Natural killer cell (primary cell): ENCODE measurements at regions not wholly inside any gene's neighbourhood (a gene's known extent, or its start where the extent isn't known, plus 50 kb on each side); places are given as distances from the start of the nearest gene placed in this dataset.

ENCODE experiments used
- ATAC-seq, 3 donors: fragments of 150-1000 bp in 2 of 3; fragments of 200-7000 bp in 1 of 3; cut with Tn5 transposase; 1 replicate in 1 of 3; 2 replicates in 2 of 3; pipeline ENCODE4 v1.10.0; 2021; ENCODE audit warnings: mild to moderate bottlenecking in 2 of 3, moderate library complexity in 2 of 3
- DNase-seq, 2 donors: peaks; one replicate each; pipeline versions ENCODE4 v3.0.0 to v3.0.0-alpha.2; 2013 to 2021; ENCODE audit warnings: mixed read lengths in 1 of 2
- H3K27ac ChIP-seq: one replicate; pipeline ENCODE4 v1.5.1; 2013; ENCODE audit warnings: mild to moderate bottlenecking, low read length
- H3K27me3 ChIP-seq: one replicate; pipeline ENCODE4 v1.6.1; 2013; ENCODE audit warnings: low read length; ENCODE audit not compliant: control insufficient read depth, insufficient read depth
- H3K36me3 ChIP-seq: one replicate; pipeline ENCODE4 v1.6.1; 2013; ENCODE audit warnings: low read length; ENCODE audit not compliant: control insufficient read depth, insufficient read depth
- H3K4me1 ChIP-seq: one replicate; pipeline ENCODE4 v1.6.1; 2013; ENCODE audit warnings: low read length; ENCODE audit not compliant: control insufficient read depth, insufficient read depth
- H3K4me3 ChIP-seq: one replicate; pipeline ENCODE4 v1.5.1; 2013; ENCODE audit warnings: low read length
- H3K9me3 ChIP-seq: one replicate; pipeline ENCODE4 v1.6.1; 2013; ENCODE audit warnings: low read length; ENCODE audit not compliant: control insufficient read depth, insufficient read depth
- H3K27ac Mint-ChIP-seq, 2 donors: one replicate each; pipeline ENCODE4 v1.8.0; 2022; ENCODE audit warnings: mild to moderate bottlenecking in 2 of 2, mixed read lengths in 2 of 2, moderate library complexity in 1 of 2
- H3K27me3 Mint-ChIP-seq, 2 donors: one replicate each; pipeline ENCODE4 v1.8.0; 2022; ENCODE audit warnings: low read depth in 2 of 2, mixed read lengths in 2 of 2
- H3K36me3 Mint-ChIP-seq: one replicate; pipeline ENCODE4 v1.8.0; 2022; ENCODE audit warnings: mixed read lengths
- H3K4me1 Mint-ChIP-seq, 2 donors: one replicate each; pipeline ENCODE4 v1.8.0; 2022; ENCODE audit warnings: mixed read lengths in 2 of 2
- H3K4me3 Mint-ChIP-seq: one replicate; pipeline ENCODE4 v1.8.0; 2022; ENCODE audit warnings: mild to moderate bottlenecking, moderate library complexity, mixed read lengths
- H3K9me3 Mint-ChIP-seq, 2 donors: one replicate each; pipeline ENCODE4 v1.8.0; 2022; ENCODE audit warnings: mixed read lengths in 2 of 2
- WGBS: methylation state at CpG from one replicate; pipeline ENCODE4 v1.1.7; 2013; ENCODE audit warnings: missing lambda C conversion rate; ENCODE audit not compliant: insufficient coverage; 5-methylcytosine and 5-hydroxymethylcytosine counted together
- intact Hi-C: fragments of 100-400 bp; cut with micrococcal nuclease; formaldehyde crosslinking; loops from one replicate; pipeline ENCODE4 v1.14.2; 2022
- TF ChIP-seq, protein P1 (sequence below): fragments of 200-600 bp; IDR thresholded peaks from one replicate; pipeline ENCODE4 v1.8.0; 2022; ENCODE audit warnings: antibody characterized with exemption

DNA sequence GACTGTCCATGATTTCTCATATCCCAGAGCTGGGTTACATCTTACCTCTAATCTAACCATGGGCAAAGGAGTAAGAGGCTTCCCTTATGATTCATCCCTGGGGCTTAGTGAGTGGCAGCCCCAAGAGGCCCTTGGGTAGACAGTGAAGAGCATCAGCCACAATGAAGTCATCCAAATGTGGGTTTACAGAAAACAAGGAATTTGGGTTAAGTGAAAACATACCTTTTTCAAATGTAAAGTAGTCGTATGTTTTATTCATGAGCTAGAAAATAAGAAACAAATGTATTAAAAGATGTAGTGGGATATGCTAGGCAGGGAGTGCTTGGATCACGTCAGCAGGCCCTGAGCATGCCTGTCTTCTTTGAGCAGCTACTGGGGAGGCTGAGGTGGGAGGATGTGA is 54.0 kb upstream of the ELK3 start:
- H3K36me3 Mint-ChIP-seq = no peaks in the 10 kb centered on the region
- H3K4me1 Mint-ChIP-seq = peaks cover 16 to 19% of the 10 kb centered on the region in 2 donors
- H3K9me3 Mint-ChIP-seq = no peaks in the 10 kb centered on the region

DNA sequence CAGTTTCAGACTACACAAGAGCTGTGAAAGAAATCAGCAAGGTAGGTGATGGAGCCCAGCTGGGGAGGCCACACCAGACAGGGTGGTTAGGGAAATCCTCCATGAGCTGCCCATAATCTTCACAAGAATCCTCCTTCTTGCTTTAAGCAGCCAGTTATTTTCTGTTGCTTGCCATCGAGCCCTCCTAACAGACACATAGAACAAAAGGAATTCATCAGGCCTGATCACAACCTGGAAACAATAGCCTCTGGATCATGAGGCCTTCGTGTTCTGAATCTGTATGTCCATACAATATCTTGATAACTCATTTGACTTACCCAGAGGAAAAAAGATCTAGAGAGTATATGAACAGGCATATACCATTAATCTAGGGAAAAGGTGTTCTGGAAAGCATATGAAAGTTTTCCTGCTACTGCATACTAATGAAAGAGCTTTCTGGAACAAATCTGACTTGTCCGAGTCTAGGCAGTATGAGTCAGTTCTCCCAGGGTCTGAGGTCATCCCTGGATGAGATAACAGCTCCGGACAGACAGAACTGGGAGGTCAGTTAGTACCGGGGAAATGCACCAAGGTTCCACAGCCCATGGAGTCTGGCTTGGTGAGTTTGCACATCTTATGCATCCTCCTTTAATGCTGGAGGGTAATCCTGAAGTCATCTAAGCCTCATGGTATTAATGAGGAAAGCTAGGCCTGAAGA is 52.8 kb upstream of the ELK3 start:
- DNase-seq = no peak
- no peak overlapping the region for H3K4me3 ChIP-seq
- 96% methylated on average over 4 of the region's 5 CpGs for WGBS
- intact Hi-C loops = no loop called here
- no peaks in the 10 kb centered on the region for H3K36me3 Mint-ChIP-seq
- H3K9me3 Mint-ChIP-seq = no peaks in the 10 kb centered on the region
- no peak overlapping the region for H3K27ac ChIP-seq
- H3K27ac Mint-ChIP-seq = no peak overlapping the region
- TF ChIP-seq, protein P1, sequence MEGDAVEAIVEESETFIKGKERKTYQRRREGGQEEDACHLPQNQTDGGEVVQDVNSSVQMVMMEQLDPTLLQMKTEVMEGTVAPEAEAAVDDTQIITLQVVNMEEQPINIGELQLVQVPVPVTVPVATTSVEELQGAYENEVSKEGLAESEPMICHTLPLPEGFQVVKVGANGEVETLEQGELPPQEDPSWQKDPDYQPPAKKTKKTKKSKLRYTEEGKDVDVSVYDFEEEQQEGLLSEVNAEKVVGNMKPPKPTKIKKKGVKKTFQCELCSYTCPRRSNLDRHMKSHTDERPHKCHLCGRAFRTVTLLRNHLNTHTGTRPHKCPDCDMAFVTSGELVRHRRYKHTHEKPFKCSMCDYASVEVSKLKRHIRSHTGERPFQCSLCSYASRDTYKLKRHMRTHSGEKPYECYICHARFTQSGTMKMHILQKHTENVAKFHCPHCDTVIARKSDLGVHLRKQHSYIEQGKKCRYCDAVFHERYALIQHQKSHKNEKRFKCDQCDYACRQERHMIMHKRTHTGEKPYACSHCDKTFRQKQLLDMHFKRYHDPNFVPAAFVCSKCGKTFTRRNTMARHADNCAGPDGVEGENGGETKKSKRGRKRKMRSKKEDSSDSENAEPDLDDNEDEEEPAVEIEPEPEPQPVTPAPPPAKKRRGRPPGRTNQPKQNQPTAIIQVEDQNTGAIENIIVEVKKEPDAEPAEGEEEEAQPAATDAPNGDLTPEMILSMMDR = no peak
- H3K4me1 Mint-ChIP-seq = peaks cover 16 to 17% of the 10 kb centered on the region in 2 donors
- peaks cover 8% of the 10 kb centered on the region for H3K4me1 ChIP-seq
- no peaks in the 10 kb centered on the region for H3K27me3 ChIP-seq
- H3K4me3 Mint-ChIP-seq = no peak overlapping the region
- H3K9me3 ChIP-seq = no peaks in the 10 kb centered on the region
- no peaks in the 10 kb centered on the region for H3K36me3 ChIP-seq
- peaks cover 4 to 6% of the 10 kb centered on the region in 2 donors for H3K27me3 Mint-ChIP-seq
- no peak for ATAC-seq

More for the DNA sequence above, 54.0 kb upstream of the ELK3 start:
- H3K27ac ChIP-seq = no peak overlapping the region
- no peaks in the 10 kb centered on the region for H3K27me3 ChIP-seq
- intact Hi-C loops = no loop called here
- Mint-ChIP-seq H3K27me3 (peaks cover 7 to 8% of the 10 kb centered on the region in 2 donors), H3K4me3 (no peak overlapping the region), H3K27ac (no peak overlapping the region)
- H3K4me3 ChIP-seq = no peak overlapping the region
- peaks cover 8% of the 10 kb centered on the region for H3K4me1 ChIP-seq
- no peak for DNase-seq
- no peaks in the 10 kb centered on the region for H3K36me3 ChIP-seq
- WGBS = 91% methylated on average over 2 of the region's 2 CpGs
- TF ChIP-seq, protein P1 = no peak
- ATAC-seq = no peak
- no peaks in the 10 kb centered on the region for H3K9me3 ChIP-seq

DNA sequence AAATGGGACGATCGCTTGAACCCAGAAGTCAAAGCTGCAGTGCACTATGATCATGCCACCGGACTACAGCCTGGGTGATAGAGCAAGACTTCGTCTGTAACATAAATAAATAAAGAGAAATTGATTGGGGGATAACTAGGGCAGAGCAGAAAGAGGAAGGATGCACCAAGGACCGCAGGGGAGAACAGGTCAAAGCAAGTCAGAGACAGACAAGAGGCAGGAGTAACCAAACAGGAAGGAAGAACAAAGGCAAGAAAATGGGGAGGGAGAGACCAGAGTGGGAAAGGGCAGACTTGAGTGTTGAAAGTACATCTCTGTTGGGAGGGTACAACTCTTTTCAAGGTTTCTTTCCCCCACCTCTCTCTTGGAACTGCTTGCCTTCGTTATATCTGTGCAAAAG is 50.8 kb upstream of the ELK3 start:
- H3K4me1 ChIP-seq = peaks cover 8% of the 10 kb centered on the region
- peak in 1 of 2 donors; percentile 29 for DNase-seq
- no peak overlapping the region for H3K27ac ChIP-seq
- peak in 2 of 3 donors; percentile 30 to 43 for ATAC-seq
- no peak overlapping the region for H3K27ac Mint-ChIP-seq
- no peaks in the 10 kb centered on the region for H3K36me3 Mint-ChIP-seq
- intact Hi-C loops = no loop called here
- H3K9me3 ChIP-seq = no peaks in the 10 kb centered on the region
- TF ChIP-seq, protein P1 = no peak
- H3K27me3 Mint-ChIP-seq = no peaks in the 10 kb centered on the region
- H3K27me3 ChIP-seq = no peaks in the 10 kb centered on the region
- peak overlapping the region; percentile 1 for H3K4me3 Mint-ChIP-seq
- no peaks in the 10 kb centered on the region for H3K9me3 Mint-ChIP-seq
- no peaks in the 10 kb centered on the region for H3K36me3 ChIP-seq
- no peak overlapping the region for H3K4me3 ChIP-seq
- WGBS = 19% methylated on average over 5 of the region's 6 CpGs
- peaks cover 14 to 16% of the 10 kb centered on the region in 2 donors for H3K4me1 Mint-ChIP-seq
